Ectodermal cell (in vitro differentiated cells): ENCODE measurements at regions not wholly inside any gene's neighbourhood (a gene's known extent, or its start where the extent isn't known, plus 50 kb on each side); places are given as distances from the start of the nearest gene placed in this dataset.

ENCODE experiments used
- H3K27ac ChIP-seq: 2 replicates; pipeline ENCODE4 v1.7.0; 2013; ENCODE audit warnings: mild to moderate bottlenecking, low read depth, low read length; ENCODE audit not compliant: insufficient read depth, poor library complexity, severe bottlenecking
- H3K27me3 ChIP-seq: 2 replicates; pipeline ENCODE4 v1.7.0; 2013; ENCODE audit warnings: mild to moderate bottlenecking, low read length; ENCODE audit not compliant: insufficient read depth, control insufficient read depth, poor library complexity, severe bottlenecking
- H3K36me3 ChIP-seq: one replicate; pipeline ENCODE4 v1.7.0; 2013; ENCODE audit warnings: low read length; ENCODE audit not compliant: control insufficient read depth, insufficient read depth
- H3K4me1 ChIP-seq: one replicate; pipeline ENCODE4 v1.7.0; 2013; ENCODE audit warnings: low read length; ENCODE audit not compliant: control insufficient read depth, insufficient read depth
- H3K4me3 ChIP-seq: 2 replicates; pipeline ENCODE4 v1.7.0; 2013; ENCODE audit warnings: low read depth, low read length, control low read depth; ENCODE audit not compliant: insufficient read depth
- H3K9me3 ChIP-seq: 2 replicates; pipeline ENCODE4 v1.7.0; 2013; ENCODE audit warnings: mild to moderate bottlenecking, low read length, moderate library complexity; ENCODE audit not compliant: control insufficient read depth
- WGBS, 2 experiments: methylation state at CpG; one replicate each; pipeline ENCODE4 v1.1.7; 2013; ENCODE audit warnings: missing lambda C conversion rate in 2 of 2; 5-methylcytosine and 5-hydroxymethylcytosine counted together

- 92 to 93% methylated on average over 13 of the region's 13 CpGs for WGBS, 2 experiments
- Histone ChIP-seq H3K27me3 (no peaks in the 10 kb centered on the region), H3K4me3 (no peak overlapping the region), H3K9me3 (no peaks in the 10 kb centered on the region), H3K4me1 (peaks cover 21% of the 10 kb centered on the region), H3K36me3 (no peaks in the 10 kb centered on the region), H3K27ac (no peak overlapping the region)
Observed at GRCh38 chr17:79314617-79315357, 240.2 kb downstream of the ENGASE start.

GRCh38 chr17:79311373-79311772 is 236.7 kb downstream of the ENGASE start:
- Histone ChIP-seq H3K9me3 (no peaks in the 10 kb centered on the region), H3K27me3 (no peaks in the 10 kb centered on the region), H3K4me1 (peaks cover 21% of the 10 kb centered on the region), H3K4me3 (no peak overlapping the region), H3K36me3 (no peaks in the 10 kb centered on the region), H3K27ac (no peak overlapping the region)
- WGBS, 2 experiments: 89 to 98% methylated on average over 4 of the region's 4 CpGs

GRCh38 chr17:79306424-79307318 is 232.0 kb downstream of the ENGASE start:
- no peak overlapping the region for H3K4me3 ChIP-seq
- H3K27me3 ChIP-seq: no peaks in the 10 kb centered on the region
- WGBS, 2 experiments: 92 to 93% methylated on average over 26 of the region's 26 CpGs

GRCh38 chr17:79305768-79306423 is 231.3 kb downstream of the ENGASE start:
- Histone ChIP-seq H3K4me1 (peaks cover 6% of the 10 kb centered on the region), H3K27ac (no peak overlapping the region), H3K9me3 (no peaks in the 10 kb centered on the region), H3K36me3 (no peaks in the 10 kb centered on the region), H3K4me3 (no peak overlapping the region), H3K27me3 (no peaks in the 10 kb centered on the region)
- 91 to 92% methylated on average over 29 of the region's 29 CpGs for WGBS, 2 experiments

More at GRCh38 chr17:79306424-79307318, 232.0 kb downstream of the ENGASE start:
- no peaks in the 10 kb centered on the region for H3K9me3 ChIP-seq
- H3K4me1 ChIP-seq: peaks cover 6% of the 10 kb centered on the region
- no peak overlapping the region for H3K27ac ChIP-seq
- H3K36me3 ChIP-seq: no peaks in the 10 kb centered on the region

- 80 to 81% methylated on average over 10 of the region's 10 CpGs for WGBS, 2 experiments
- Histone ChIP-seq H3K4me1 (peaks cover 6% of the 10 kb centered on the region), H3K4me3 (no peak overlapping the region), H3K27me3 (no peaks in the 10 kb centered on the region), H3K36me3 (no peaks in the 10 kb centered on the region), H3K9me3 (no peaks in the 10 kb centered on the region), H3K27ac (no peak overlapping the region)
Observed at GRCh38 chr17:79305376-79305767, 230.7 kb downstream of the ENGASE start.

GRCh38 chr17:79304884-79305283 is 230.3 kb downstream of the ENGASE start:
- no peaks in the 10 kb centered on the region for H3K27me3 ChIP-seq
- no peak overlapping the region for H3K4me3 ChIP-seq
- 69 to 71% methylated on average over 13 of the region's 13 CpGs for WGBS, 2 experiments
- H3K4me1 ChIP-seq: peaks cover 6% of the 10 kb centered on the region
- H3K27ac ChIP-seq: no peak overlapping the region
- no peaks in the 10 kb centered on the region for H3K9me3 ChIP-seq
- no peaks in the 10 kb centered on the region for H3K36me3 ChIP-seq

- Histone ChIP-seq H3K36me3 (no peaks in the 10 kb centered on the region), H3K4me1 (peaks cover 6% of the 10 kb centered on the region), H3K27ac (no peak overlapping the region), H3K4me3 (no peak overlapping the region), H3K9me3 (no peaks in the 10 kb centered on the region), H3K27me3 (no peaks in the 10 kb centered on the region)
- 95% methylated on average over 6 to 7 of the region's 7 CpGs for WGBS, 2 experiments
Observed at GRCh38 chr17:79303641-79304205, 229.1 kb downstream of the ENGASE start.

- WGBS, 2 experiments: 85 to 89% methylated on average over 8 of the region's 8 CpGs
- no peak overlapping the region for H3K27ac ChIP-seq
- H3K9me3 ChIP-seq: no peaks in the 10 kb centered on the region
- H3K4me3 ChIP-seq: no peak overlapping the region
- H3K27me3 ChIP-seq: peaks cover 3% of the 10 kb centered on the region
- peaks cover 6% of the 10 kb centered on the region for H3K4me1 ChIP-seq
- no peaks in the 10 kb centered on the region for H3K36me3 ChIP-seq
Observed at GRCh38 chr17:79301469-79301868, 226.8 kb downstream of the ENGASE start.

GRCh38 chr17:79299349-79299748 is 224.7 kb downstream of the ENGASE start:
- no peak overlapping the region for H3K27ac ChIP-seq
- no peak overlapping the region for H3K4me3 ChIP-seq
- H3K9me3 ChIP-seq: no peaks in the 10 kb centered on the region
- WGBS, 2 experiments: 89 to 91% methylated on average over 7 of the region's 7 CpGs
- no peaks in the 10 kb centered on the region for H3K36me3 ChIP-seq
- peaks cover 4% of the 10 kb centered on the region for H3K27me3 ChIP-seq
- H3K4me1 ChIP-seq: no peaks in the 10 kb centered on the region
